Activated naive CD8-positive, alpha-beta T cell treated with anti-CD3 and anti-CD28 coated beads for 36 hours (primary cell): ENCODE measurements at regions not wholly inside any gene's neighbourhood (a gene's known extent, or its start where the extent isn't known, plus 50 kb on each side); places are given as distances from the start of the nearest gene placed in this dataset.
"Not testable (repeated sequence)": the region's sequence is repeated elsewhere in the genome, so short reads cannot be mapped to it uniquely, and the experiment has no call there.

Experiments
- DNase-seq: peaks from one replicate; pipeline ENCODE4 v3.0.0; 2021
- H3K27ac Mint-ChIP-seq: one replicate; pipeline ENCODE4 v1.8.0; 2022; ENCODE audit warnings: mild to moderate bottlenecking, moderate library complexity, mixed read lengths
- H3K27me3 Mint-ChIP-seq: one replicate; pipeline ENCODE4 v1.8.0; 2022; ENCODE audit warnings: mild to moderate bottlenecking, mixed read lengths
- H3K36me3 Mint-ChIP-seq: one replicate; pipeline ENCODE4 v1.8.0; 2021; ENCODE audit warnings: mild to moderate bottlenecking, mixed read lengths
- H3K4me1 Mint-ChIP-seq: one replicate; pipeline ENCODE4 v1.8.0; 2021; ENCODE audit warnings: mixed read lengths
- H3K4me3 Mint-ChIP-seq: one replicate; pipeline ENCODE4 v1.8.0; 2022; ENCODE audit warnings: mild to moderate bottlenecking, moderate library complexity, mixed read lengths
- H3K9me3 Mint-ChIP-seq: one replicate; pipeline ENCODE4 v1.8.0; 2022; ENCODE audit warnings: mixed read lengths

DNA sequence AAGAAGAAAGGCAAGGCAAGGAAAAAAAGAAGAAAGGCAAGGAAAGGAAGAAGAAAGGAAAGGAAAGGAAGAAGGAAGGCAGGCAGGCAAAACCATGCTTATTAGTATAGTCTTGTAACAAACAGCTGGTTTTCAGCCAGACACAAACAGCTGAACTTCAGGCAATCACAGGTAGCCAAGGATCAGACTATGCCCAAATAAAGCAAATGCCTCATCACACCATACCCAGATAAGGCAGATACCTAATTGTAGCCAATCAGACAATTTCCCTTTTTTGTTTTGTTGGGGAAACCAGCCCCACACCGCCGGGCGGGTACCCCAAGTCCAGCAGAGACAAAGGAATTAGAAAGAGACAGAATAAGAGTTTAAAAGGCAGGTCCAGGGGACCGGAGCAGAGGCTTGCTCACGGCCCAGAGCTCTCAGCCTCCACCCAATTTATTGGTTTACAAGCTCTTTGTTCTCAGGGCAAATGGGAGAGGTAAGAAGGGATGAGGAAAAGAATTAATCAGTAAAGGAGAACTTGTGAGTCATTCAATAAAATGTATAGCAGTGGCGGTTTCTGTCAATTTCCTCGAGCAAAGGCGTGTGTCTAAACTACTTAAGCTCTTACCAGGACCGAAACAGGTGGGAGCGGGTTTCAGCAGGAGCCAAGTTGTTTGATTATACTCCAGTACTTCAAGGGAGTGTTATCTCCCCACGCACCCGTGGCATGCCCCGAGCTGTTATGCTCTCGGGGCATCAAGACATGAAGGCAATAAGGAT, 886.8 kb downstream of the KCNT2 start:
- Mint-ChIP-seq H3K36me3 (no peaks in the 10 kb centered on the region), H3K4me3 (no peak overlapping the region), H3K27me3 (no peaks in the 10 kb centered on the region), H3K4me1 (no peaks in the 10 kb centered on the region), H3K27ac (no peak overlapping the region), H3K9me3 (peaks cover 4% of the 10 kb centered on the region)
- DNase-seq = no peak

- Mint-ChIP-seq H3K4me3 (no peak overlapping the region), H3K4me1 (no peaks in the 10 kb centered on the region), H3K9me3 (peaks cover 4% of the 10 kb centered on the region), H3K27me3 (no peaks in the 10 kb centered on the region), H3K27ac (no peak overlapping the region), H3K36me3 (no peaks in the 10 kb centered on the region)
- DNase-seq = no peak
Measured at GRCh38 chr1:195717651-195718050, 890.6 kb downstream of the KCNT2 start.

- Mint-ChIP-seq H3K9me3 (no peaks in the 10 kb centered on the region), H3K27ac (no peak overlapping the region), H3K27me3 (no peaks in the 10 kb centered on the region), H3K4me1 (no peaks in the 10 kb centered on the region), H3K36me3 (no peaks in the 10 kb centered on the region), H3K4me3 (no peak overlapping the region)
- DNase-seq = no peak
Measured at GRCh38 chr1:195715652-195716051, 892.6 kb downstream of the KCNT2 start.

DNA sequence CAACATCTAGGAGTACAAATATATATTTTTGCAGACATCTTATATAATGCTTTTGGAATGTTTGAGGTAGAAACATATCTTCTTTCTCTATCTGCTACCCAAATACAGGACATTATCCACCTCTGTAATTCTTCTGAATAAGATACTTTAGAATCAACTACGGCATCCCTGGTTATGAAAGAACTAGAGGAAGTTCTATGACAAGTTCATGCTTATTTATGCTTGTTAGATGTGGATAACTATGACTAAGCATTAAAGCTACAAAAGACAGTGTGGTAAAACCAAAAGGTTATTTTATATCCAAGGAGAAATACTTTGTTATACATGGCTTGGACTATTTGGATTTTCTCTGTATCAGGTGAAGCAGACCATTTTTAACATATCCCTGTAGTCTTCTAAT, 894.0 kb downstream of the KCNT2 start:
- DNase-seq = no peak
- no peaks in the 10 kb centered on the region for H3K9me3 Mint-ChIP-seq
- H3K4me3 Mint-ChIP-seq = no peak overlapping the region
- no peak overlapping the region for H3K27ac Mint-ChIP-seq
- H3K27me3 Mint-ChIP-seq = no peaks in the 10 kb centered on the region
- H3K4me1 Mint-ChIP-seq = no peaks in the 10 kb centered on the region
- no peaks in the 10 kb centered on the region for H3K36me3 Mint-ChIP-seq

DNA sequence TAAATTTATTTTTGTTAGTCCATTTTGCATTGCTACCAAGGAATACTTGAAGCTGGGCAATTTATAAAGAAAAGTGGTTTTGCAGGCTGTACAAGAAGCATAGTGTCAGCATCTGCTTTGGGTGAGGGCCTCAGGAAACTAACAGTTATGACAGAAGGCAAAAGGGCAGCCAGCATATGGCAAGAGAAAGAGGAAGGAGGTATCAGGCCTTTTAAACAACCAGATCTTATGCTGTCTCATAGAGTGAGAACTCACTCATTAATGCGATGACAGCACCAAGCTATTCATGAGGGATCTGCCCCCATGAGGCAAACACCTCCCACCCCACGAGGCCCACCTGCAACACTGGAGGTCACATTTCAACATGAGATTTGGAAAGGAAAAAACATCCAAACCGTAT, 898.4 kb downstream of the KCNT2 start:
- Mint-ChIP-seq H3K4me3 (no peak overlapping the region), H3K9me3 (no peaks in the 10 kb centered on the region), H3K4me1 (no peaks in the 10 kb centered on the region), H3K36me3 (no peaks in the 10 kb centered on the region), H3K27ac (no peak overlapping the region), H3K27me3 (no peaks in the 10 kb centered on the region)
- no peak for DNase-seq

DNA sequence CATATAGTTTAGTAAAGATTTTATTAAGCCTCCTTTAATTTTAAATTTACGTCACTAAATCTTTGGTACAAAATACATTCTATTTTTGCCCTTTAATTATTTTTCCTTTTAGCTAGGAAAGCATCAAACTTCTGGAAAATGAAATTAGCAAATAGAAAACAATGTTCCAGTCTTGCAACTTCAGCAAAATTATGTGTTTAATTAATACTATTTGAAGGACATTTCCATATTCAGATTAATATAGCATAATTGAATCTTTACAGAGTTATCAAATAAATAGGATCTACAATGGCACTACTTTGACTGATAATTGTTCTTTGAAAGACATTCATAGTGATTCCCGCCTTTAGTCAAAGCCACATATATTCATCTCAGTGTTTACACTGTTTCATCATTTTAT, 904.2 kb downstream of the KCNT2 start:
- Mint-ChIP-seq H3K4me3 (no peak overlapping the region), H3K27me3 (no peaks in the 10 kb centered on the region), H3K9me3 (no peaks in the 10 kb centered on the region), H3K4me1 (no peaks in the 10 kb centered on the region), H3K36me3 (no peaks in the 10 kb centered on the region), H3K27ac (no peak overlapping the region)
- DNase-seq = no peak

DNA sequence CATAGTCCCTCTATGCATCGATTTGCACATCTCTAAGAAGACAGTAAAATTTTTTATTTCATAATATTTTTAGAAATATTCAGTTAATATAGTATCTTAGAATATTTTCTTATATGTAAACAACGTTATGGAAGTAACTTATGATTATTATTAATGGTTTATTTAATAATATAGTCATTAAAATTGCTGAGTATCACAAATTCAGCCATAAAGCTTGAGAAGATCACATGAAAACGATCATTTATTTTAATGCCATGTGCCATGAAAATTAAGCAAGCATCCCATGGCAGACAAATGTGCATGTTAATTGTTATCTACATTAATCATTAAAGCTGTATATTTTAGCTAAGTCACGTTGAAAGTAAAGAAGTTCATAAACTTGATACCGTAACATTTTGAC, 907.1 kb downstream of the KCNT2 start:
- H3K27ac Mint-ChIP-seq = no peak overlapping the region
- H3K4me1 Mint-ChIP-seq = no peaks in the 10 kb centered on the region
- H3K9me3 Mint-ChIP-seq = no peaks in the 10 kb centered on the region
- no peaks in the 10 kb centered on the region for H3K27me3 Mint-ChIP-seq
- no peak overlapping the region for H3K4me3 Mint-ChIP-seq
- no peaks in the 10 kb centered on the region for H3K36me3 Mint-ChIP-seq
- DNase-seq = no peak

- DNase-seq = no peak
- Mint-ChIP-seq H3K27me3 (no peaks in the 10 kb centered on the region), H3K36me3 (no peaks in the 10 kb centered on the region), H3K9me3 (no peaks in the 10 kb centered on the region), H3K4me3 (no peak overlapping the region), H3K4me1 (no peaks in the 10 kb centered on the region), H3K27ac (no peak overlapping the region)
Measured at GRCh38 chr1:195697130-195697529, 911.1 kb downstream of the KCNT2 start.

DNA sequence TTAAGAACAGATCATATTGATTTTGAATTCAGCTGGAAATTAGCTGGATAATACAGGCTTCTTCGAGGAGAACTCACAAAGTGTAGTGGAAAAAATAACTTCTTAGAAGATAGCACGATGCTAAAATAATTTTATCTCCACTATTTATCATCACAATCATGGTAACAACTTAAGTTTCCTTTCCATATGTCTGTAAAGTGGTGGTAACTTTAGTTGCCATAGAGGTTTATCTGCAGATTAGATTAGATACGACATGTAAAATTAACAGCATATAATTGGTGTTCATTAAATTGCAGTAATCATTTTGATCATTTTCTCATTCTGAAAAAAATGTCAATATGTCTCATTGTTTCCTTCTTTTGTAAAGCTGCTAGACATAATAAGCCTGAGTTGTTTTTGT, 921.5 kb downstream of the KCNT2 start:
- no peak for DNase-seq
- H3K4me1 Mint-ChIP-seq = no peaks in the 10 kb centered on the region
- H3K27me3 Mint-ChIP-seq = no peaks in the 10 kb centered on the region
- no peaks in the 10 kb centered on the region for H3K36me3 Mint-ChIP-seq
- H3K9me3 Mint-ChIP-seq = no peaks in the 10 kb centered on the region
- no peak overlapping the region for H3K27ac Mint-ChIP-seq
- no peak overlapping the region for H3K4me3 Mint-ChIP-seq

GRCh38 chr1:195664628-195665027, 943.6 kb downstream of the KCNT2 start:
- DNase-seq = no peak
- H3K36me3 Mint-ChIP-seq = no peaks in the 10 kb centered on the region
- H3K9me3 Mint-ChIP-seq = peaks cover 4% of the 10 kb centered on the region
- H3K27me3 Mint-ChIP-seq = no peaks in the 10 kb centered on the region
- no peak overlapping the region for H3K27ac Mint-ChIP-seq
- H3K4me1 Mint-ChIP-seq = no peaks in the 10 kb centered on the region
- no peak overlapping the region for H3K4me3 Mint-ChIP-seq

DNA sequence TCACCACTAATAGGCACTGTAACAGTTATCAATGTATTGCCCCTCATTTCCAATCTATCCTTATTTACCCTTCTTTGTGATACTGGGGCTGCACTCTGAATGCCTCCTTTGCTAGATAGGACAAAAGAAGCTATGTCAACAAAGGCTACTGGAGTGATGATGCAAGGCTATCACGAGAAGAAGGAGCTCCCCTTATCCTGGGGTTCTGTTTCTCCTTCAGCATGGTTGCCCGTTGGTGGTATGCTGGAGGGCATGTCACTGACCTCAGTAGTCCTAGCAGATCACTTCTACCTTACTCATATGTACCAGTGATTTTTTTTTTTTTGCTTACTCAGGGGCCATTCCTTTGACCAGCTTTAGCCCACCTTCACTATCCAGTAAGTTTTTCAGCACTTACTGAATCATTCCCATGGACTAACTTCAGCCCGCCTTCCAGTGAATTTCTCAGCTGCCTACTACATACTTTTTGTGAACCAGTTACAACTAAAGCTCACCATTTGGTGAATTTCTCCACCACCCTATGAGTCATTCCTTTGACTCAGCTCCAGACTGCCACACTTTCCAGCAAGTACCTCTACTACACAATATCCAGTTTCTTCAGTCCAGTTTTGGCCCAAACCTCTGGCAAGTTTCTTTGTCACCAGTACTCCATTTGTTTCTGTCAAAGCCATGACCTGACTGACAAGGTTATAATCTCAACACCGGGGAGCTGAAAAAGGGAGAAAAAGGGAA, 944.5 kb downstream of the KCNT2 start:
- H3K4me1 Mint-ChIP-seq = no peaks in the 10 kb centered on the region
- no peak for DNase-seq
- H3K27ac Mint-ChIP-seq = no peak overlapping the region
- peaks cover 6% of the 10 kb centered on the region for H3K9me3 Mint-ChIP-seq
- no peaks in the 10 kb centered on the region for H3K27me3 Mint-ChIP-seq
- H3K4me3 Mint-ChIP-seq = no peak overlapping the region
- H3K36me3 Mint-ChIP-seq = no peaks in the 10 kb centered on the region

DNA sequence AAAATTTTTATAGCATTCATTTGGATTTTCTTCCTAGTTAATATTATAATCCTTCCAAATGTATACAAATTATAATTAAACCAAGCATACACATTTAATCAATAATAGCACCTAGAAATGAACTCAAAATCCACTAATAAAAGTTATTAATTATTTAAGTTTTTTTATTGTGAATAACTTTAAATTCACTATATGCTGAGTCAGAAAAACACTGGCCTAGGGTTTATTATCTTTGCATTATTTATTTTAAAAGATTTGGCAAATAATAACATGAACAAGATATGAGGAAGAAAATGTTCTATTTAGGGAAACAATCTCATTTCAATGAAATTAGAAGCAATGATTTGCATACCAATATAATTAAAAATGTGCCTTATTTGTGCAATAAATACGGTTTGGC, 951.5 kb downstream of the KCNT2 start:
- no peak for DNase-seq
- Mint-ChIP-seq H3K36me3 (no peaks in the 10 kb centered on the region), H3K4me1 (no peaks in the 10 kb centered on the region), H3K4me3 (no peak overlapping the region), H3K9me3 (peaks cover 3% of the 10 kb centered on the region), H3K27ac (no peak overlapping the region), H3K27me3 (no peaks in the 10 kb centered on the region)

- not testable (repeated sequence) for H3K27me3 Mint-ChIP-seq, H3K36me3 Mint-ChIP-seq, H3K9me3 Mint-ChIP-seq, DNase-seq, H3K4me3 Mint-ChIP-seq, H3K4me1 Mint-ChIP-seq, H3K27ac Mint-ChIP-seq
Measured at GRCh38 chr1:195648875-195649274, 959.4 kb downstream of the KCNT2 start.

DNA sequence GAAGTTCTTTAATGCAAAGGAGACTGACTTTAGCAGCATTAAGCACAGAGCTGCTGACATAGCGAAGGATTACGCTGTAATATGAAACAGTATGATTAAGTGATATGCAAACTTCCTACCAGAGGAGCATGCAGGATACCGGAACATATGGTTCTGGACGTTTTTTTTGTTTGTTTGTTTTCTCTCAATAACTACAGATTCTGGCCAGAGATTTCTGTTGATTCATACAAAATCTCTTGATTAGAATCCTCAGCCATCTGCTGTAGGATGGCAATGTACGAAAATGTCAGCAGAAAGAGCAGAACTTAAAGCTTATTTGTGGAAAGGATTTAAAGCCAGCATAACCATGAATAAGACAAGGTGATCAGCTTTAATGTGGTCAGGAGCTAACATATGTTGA, 970.7 kb downstream of the KCNT2 start:
- Mint-ChIP-seq H3K27ac (no peak overlapping the region), H3K27me3 (no peaks in the 10 kb centered on the region), H3K36me3 (no peaks in the 10 kb centered on the region), H3K4me3 (no peak overlapping the region), H3K4me1 (no peaks in the 10 kb centered on the region), H3K9me3 (no peaks in the 10 kb centered on the region)
- no peak for DNase-seq

- Mint-ChIP-seq H3K27me3 (no peaks in the 10 kb centered on the region), H3K36me3 (no peaks in the 10 kb centered on the region), H3K27ac (no peak overlapping the region), H3K4me1 (no peaks in the 10 kb centered on the region), H3K9me3 (peaks cover 6% of the 10 kb centered on the region), H3K4me3 (no peak overlapping the region)
- no peak for DNase-seq
Measured at GRCh38 chr1:195618287-195618686, 990.0 kb downstream of the KCNT2 start.

- Mint-ChIP-seq H3K36me3 (no peaks in the 10 kb centered on the region), H3K4me1 (no peaks in the 10 kb centered on the region), H3K27ac (no peak overlapping the region), H3K9me3 (peaks cover 4% of the 10 kb centered on the region), H3K4me3 (no peak overlapping the region), H3K27me3 (no peaks in the 10 kb centered on the region)
- DNase-seq = no peak
Measured at GRCh38 chr1:195617106-195617505, 991.1 kb downstream of the KCNT2 start.
